Gastroesophageal sphincter (tissue), 4 donors: ENCODE measurements at regions not wholly inside any gene's neighbourhood (a gene's known extent, or its start where the extent isn't known, plus 50 kb on each side); places are given as distances from the start of the nearest gene placed in this dataset.

Experiments
- ATAC-seq: fragments of 150-250 bp; one replicate; pipeline ENCODE4 v1.9.1; 2016; ENCODE audit warnings: mild to moderate bottlenecking, moderate library complexity
- H3K27ac ChIP-seq, 4 donors: fragments of 200-600 bp; sonication (generic) in 3 of 4; 1 replicate in 3 of 4; 2 replicates in 1 of 4; pipeline ENCODE4 v1.5.1; 2016 to 2019
- H3K27me3 ChIP-seq: fragments of 200-600 bp; sonication (generic); one replicate; pipeline ENCODE4 v1.5.1; 2019
- H3K36me3 ChIP-seq, 2 donors: fragments of 200-600 bp; sonication (generic); one replicate each; pipeline ENCODE4 v1.5.1; 2019; ENCODE audit warnings: control low read depth in 1 of 2
- H3K4me1 ChIP-seq, 3 donors: fragments of 200-600 bp; sonication (generic); 1 replicate in 2 of 3; 2 replicates in 1 of 3; pipeline ENCODE4 v1.5.1; 2016 to 2019; ENCODE audit warnings: control low read depth in 2 of 3
- H3K4me3 ChIP-seq, 2 donors: fragments of 200-600 bp; sonication (generic); one replicate each; pipeline ENCODE4 v1.5.1; 2019; ENCODE audit warnings: mild to moderate bottlenecking in 1 of 2, moderate library complexity in 1 of 2
- H3K9me3 ChIP-seq, 3 donors: fragments of 200-600 bp; sonication (generic); one replicate each; pipeline ENCODE4 v1.5.1; 2017 to 2019; ENCODE audit warnings: control low read depth in 2 of 3
- EP300 ChIP-seq: sonication (generic); formaldehyde crosslinking; IDR thresholded peaks from one replicate; pipeline ENCODE4 v1.6.1; 2017; ENCODE audit warnings: antibody characterized with exemption, mild to moderate bottlenecking
- POLR2A ChIP-seq, 2 donors: fragments of 450-650 bp; IDR thresholded peaks; one replicate each; pipeline ENCODE4 v1.6.1; 2017; ENCODE audit warnings: antibody characterized with exemption in 2 of 2, mild to moderate bottlenecking in 2 of 2, moderate library complexity in 1 of 2
- POLR2AphosphoS5 ChIP-seq: sonication (generic); formaldehyde crosslinking; IDR thresholded peaks from one replicate; pipeline ENCODE4 v1.6.1; 2017; ENCODE audit warnings: antibody characterized with exemption
- WGBS, 2 donors: methylation state at CpG; one replicate each; pipeline ENCODE4 v1.1.5; 2018; ENCODE audit warnings: low coverage in 1 of 2; 5-methylcytosine and 5-hydroxymethylcytosine counted together
- TF ChIP-seq, protein P1 (sequence below), 4 experiments: fragments of 200-600 bp in 2 of 4; fragments of 450-650 bp in 2 of 4; sonication (generic) in 1 of 4; IDR thresholded peaks; one replicate each; pipeline ENCODE4 v1.5.1; 2017 to 2019; ENCODE audit warnings: antibody characterized with exemption in 4 of 4, mild to moderate bottlenecking in 2 of 4, moderate library complexity in 2 of 4

DNA sequence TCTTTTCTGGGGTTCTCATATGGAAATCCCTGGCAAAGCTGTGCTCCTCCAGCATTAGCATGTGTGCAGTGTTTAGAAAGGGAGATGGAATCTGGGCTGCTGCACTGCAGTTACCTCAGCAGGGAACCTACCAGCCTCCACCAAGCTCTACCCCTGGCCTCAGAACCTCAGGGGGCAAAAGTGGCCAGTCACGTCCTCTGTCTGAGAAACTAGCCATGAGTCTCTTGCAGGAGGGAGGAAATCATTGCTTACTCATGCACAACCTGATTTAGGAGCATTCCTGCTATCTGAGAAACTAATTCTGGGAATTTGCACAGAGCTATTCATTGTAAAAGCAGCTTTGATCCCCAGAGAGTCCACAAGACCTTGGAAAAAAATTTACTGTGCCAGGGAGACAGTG lies 80.6 kb upstream of the IPO9 start:
- H3K4me1 ChIP-seq: peaks cover 0 to 37% (median 8%) of the 10 kb centered on the region in 3 donors
- no peak for ATAC-seq
- TF ChIP-seq POLR2AphosphoS5: no peak
- TF ChIP-seq POLR2A (IDR thresholded peaks at IDR 0.05): no peak
- TF ChIP-seq, protein P1, sequence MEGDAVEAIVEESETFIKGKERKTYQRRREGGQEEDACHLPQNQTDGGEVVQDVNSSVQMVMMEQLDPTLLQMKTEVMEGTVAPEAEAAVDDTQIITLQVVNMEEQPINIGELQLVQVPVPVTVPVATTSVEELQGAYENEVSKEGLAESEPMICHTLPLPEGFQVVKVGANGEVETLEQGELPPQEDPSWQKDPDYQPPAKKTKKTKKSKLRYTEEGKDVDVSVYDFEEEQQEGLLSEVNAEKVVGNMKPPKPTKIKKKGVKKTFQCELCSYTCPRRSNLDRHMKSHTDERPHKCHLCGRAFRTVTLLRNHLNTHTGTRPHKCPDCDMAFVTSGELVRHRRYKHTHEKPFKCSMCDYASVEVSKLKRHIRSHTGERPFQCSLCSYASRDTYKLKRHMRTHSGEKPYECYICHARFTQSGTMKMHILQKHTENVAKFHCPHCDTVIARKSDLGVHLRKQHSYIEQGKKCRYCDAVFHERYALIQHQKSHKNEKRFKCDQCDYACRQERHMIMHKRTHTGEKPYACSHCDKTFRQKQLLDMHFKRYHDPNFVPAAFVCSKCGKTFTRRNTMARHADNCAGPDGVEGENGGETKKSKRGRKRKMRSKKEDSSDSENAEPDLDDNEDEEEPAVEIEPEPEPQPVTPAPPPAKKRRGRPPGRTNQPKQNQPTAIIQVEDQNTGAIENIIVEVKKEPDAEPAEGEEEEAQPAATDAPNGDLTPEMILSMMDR (IDR thresholded peaks at IDR 0.05): no peak
- no peak for TF ChIP-seq EP300
- no peaks in the 10 kb centered on the region for H3K9me3 ChIP-seq
- no peaks in the 10 kb centered on the region for H3K36me3 ChIP-seq
- H3K4me3 ChIP-seq: no peak overlapping the region
- WGBS, 2 donors: 43 to 75% methylated on average over 1 of the region's 1 CpG
- H3K27me3 ChIP-seq: no peaks in the 10 kb centered on the region
- no peak overlapping the region for H3K27ac ChIP-seq

DNA sequence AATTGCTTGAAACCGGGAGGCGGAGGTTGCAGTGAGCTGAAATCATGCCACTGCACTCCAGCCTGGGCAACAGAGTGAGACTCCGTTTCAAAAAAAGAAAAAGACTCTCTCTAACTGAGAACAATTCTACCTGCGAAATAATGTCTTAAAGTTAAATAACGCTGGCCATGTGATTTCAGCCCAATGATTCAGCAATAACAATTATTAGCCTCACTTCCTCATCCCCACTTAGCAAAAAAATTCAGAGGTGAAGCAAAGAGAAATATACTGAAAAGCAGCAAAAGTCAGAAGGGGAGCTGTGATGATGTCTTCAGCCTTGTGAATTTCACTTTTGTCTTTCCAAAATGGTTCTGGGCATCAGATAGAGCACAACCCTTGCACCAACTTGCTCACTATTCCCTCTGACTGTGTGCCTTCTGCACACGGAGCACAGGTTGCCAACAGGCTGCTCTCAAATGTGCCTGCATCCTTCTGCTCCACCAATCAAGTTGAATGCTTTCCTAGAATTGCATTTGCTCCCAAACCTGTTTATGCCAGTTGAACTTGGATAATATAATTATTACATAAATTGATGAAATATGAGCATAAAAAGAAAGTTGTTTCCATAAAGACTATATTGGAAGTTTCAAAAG lies 79.8 kb upstream of the IPO9 start:
- TF ChIP-seq POLR2A (IDR thresholded peaks at IDR 0.05) (no peak), POLR2AphosphoS5 (no peak), EP300 (no peak)
- TF ChIP-seq, protein P1 (IDR thresholded peaks at IDR 0.05): no peak
- WGBS, 2 donors: 92 to 100% methylated on average over 6 of the region's 6 CpGs
- no peak for ATAC-seq

DNA sequence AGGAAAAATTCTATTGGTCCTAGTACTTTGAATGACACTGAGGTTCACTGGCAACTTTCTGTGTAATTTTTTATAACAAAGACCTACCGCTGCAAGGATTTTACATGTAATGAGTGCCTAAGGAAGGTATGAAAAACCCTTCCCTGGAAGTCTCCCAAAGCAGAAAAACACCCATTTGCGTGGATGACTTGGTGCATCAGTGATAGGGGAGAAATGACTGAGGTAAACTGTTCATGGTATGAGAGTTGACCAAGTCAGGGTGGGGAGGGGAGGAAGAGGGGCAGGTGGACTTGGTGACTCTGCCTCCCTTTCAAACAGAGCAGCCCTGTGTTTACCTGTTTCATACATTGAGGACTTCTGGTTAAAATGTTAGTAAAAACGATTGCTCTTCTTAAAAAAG lies 78.8 kb upstream of the IPO9 start:
- H3K36me3 ChIP-seq: no peaks in the 10 kb centered on the region
- no peak for ATAC-seq
- H3K9me3 ChIP-seq: no peaks in the 10 kb centered on the region
- H3K4me3 ChIP-seq: no peak overlapping the region
- 55 to 57% methylated on average over 3 of the region's 3 CpGs for WGBS, 2 donors
- no peak overlapping the region for H3K27ac ChIP-seq
- no peak for TF ChIP-seq POLR2A (IDR thresholded peaks at IDR 0.05)
- TF ChIP-seq EP300: no peak
- TF ChIP-seq POLR2AphosphoS5: no peak
- TF ChIP-seq, protein P1 (IDR thresholded peaks at IDR 0.05): no peak
- H3K27me3 ChIP-seq: no peaks in the 10 kb centered on the region
- peaks cover 0 to 37% (median 12%) of the 10 kb centered on the region in 3 donors for H3K4me1 ChIP-seq

More for the DNA sequence above, 79.8 kb upstream of the IPO9 start:
- Histone ChIP-seq H3K4me1 (peaks cover 0 to 37% (median 12%) of the 10 kb centered on the region in 3 donors), H3K36me3 (no peaks in the 10 kb centered on the region), H3K4me3 (no peak overlapping the region), H3K9me3 (no peaks in the 10 kb centered on the region), H3K27me3 (no peaks in the 10 kb centered on the region), H3K27ac (no peak overlapping the region)

DNA sequence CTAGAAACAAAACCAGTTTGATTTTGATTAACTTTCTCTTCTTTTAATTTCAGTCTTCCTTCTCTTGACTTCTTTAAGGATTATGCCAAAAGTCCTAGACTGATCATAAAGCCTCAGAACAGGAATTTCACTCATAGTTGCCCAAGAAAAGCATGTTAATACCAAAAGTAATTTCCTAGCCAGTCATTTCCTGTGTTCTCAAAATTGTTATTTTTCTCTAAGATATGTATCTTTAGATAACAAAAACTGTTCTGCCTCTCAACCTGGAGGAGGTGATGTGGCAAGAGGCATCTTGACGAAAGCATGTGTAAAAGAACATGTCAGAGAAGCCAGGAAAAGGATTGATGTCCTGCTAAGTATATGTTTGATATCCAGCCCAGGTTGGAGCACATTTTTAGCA lies 78.0 kb upstream of the IPO9 start:
- Histone ChIP-seq H3K4me1 (peaks cover 0 to 37% (median 12%) of the 10 kb centered on the region in 3 donors), H3K27me3 (no peaks in the 10 kb centered on the region), H3K27ac (no peak overlapping the region), H3K9me3 (no peaks in the 10 kb centered on the region), H3K36me3 (no peaks in the 10 kb centered on the region), H3K4me3 (no peak overlapping the region)
- TF ChIP-seq, protein P1 (IDR thresholded peaks at IDR 0.05): no peak
- TF ChIP-seq POLR2A (IDR thresholded peaks at IDR 0.05) (no peak), EP300 (no peak), POLR2AphosphoS5 (no peak)
- 69 to 78% methylated on average over 1 of the region's 1 CpG for WGBS, 2 donors
- no peak for ATAC-seq

GRCh38 chr1:201751872-201752271 lies 77.1 kb upstream of the IPO9 start:
- Histone ChIP-seq H3K4me1 (peaks cover 0 to 37% (median 12%) of the 10 kb centered on the region in 3 donors), H3K27me3 (no peaks in the 10 kb centered on the region), H3K4me3 (no peak overlapping the region), H3K9me3 (no peaks in the 10 kb centered on the region), H3K27ac (no peak overlapping the region), H3K36me3 (no peaks in the 10 kb centered on the region)
- TF ChIP-seq EP300: no peak
- TF ChIP-seq POLR2AphosphoS5: no peak
- TF ChIP-seq, protein P1 (IDR thresholded peaks at IDR 0.05): no peak
- no peak for TF ChIP-seq POLR2A (IDR thresholded peaks at IDR 0.05)
- WGBS, 2 donors: 60 to 68% methylated on average over 3 to 4 of the region's 4 CpGs
- ATAC-seq: no peak
